NK-92 treated with Interleukin-12 subunit alpha and Interleukin-12 subunit beta, amount 100 ng/mL, for 24 hours (cell line): ENCODE measurements at regions not wholly inside any gene's neighbourhood (a gene's known extent, or its start where the extent isn't known, plus 50 kb on each side); places are given as distances from the start of the nearest gene placed in this dataset.

Source experiments
- DNase-seq: peaks from one replicate; lab custom pipeline; 2025; lab: John Stamatoyannopoulos, UW

GRCh38 chr10:128281861-128282260 is 155.6 kb upstream of the MKI67 start:
- no peak for DNase-seq

GRCh38 chr10:128286141-128286761 is 160.0 kb upstream of the MKI67 start:
- no peak for DNase-seq

DNA sequence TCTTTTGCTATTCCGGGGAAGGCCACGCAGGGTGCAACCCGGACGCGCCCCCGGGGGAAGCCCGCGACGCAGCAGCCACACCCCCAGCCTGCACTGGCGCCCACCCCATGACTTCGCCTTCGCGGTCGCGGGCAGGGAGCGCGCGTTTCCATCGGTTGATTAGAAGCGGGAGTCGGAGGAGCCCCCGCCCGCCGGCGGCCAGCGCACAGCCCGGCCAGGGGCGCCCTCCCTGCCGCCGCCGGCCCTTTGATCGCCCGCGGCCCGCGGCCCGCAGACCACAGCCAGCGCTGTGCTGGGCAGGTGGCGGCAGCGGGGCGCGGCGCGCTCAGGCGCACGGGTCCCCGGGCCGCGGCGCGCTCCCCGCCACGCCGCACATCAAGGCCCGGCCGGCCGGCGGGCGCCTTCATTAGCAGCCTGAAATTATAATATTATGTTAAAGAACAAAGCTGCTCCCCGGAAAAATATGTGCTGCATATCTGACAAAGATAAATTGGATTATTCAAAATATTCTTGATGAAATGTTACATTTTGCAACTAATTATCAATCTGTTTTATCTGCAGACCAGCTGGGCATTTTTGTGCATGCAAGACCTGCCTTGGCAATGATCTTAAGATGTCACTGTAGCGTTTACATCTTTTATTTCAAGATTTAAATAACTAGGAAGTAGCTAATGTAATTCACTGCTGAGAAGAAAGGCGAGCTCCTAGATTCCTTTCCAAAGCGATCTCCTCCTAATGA is 160.7 kb upstream of the MKI67 start:
- no peak for DNase-seq

- DNase-seq = no peak
These were observed 161.7 kb upstream of the MKI67 start for GRCh38 chr10:128287921-128288320.

DNA sequence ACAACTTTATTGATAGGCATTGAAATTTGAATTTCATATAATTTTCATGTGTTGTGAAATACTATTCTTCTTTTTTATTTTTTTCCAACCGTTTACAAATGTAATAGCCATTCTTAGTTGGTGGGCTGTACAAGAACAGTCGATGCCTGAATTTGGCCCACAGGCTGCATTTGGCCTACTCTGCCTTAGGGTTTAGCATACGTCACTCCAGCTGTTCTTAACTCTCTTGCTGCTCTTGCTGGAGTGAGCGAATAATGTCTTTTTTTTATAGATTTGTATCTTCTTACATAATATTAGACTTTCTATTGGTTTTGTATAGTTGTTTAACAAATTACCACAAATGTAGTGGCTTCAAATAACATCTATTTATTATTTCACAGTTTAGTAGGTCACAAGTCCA is 163.4 kb upstream of the MKI67 start:
- no peak for DNase-seq

GRCh38 chr10:128295003-128295402 is 168.8 kb upstream of the MKI67 start:
- DNase-seq = no peak

DNA sequence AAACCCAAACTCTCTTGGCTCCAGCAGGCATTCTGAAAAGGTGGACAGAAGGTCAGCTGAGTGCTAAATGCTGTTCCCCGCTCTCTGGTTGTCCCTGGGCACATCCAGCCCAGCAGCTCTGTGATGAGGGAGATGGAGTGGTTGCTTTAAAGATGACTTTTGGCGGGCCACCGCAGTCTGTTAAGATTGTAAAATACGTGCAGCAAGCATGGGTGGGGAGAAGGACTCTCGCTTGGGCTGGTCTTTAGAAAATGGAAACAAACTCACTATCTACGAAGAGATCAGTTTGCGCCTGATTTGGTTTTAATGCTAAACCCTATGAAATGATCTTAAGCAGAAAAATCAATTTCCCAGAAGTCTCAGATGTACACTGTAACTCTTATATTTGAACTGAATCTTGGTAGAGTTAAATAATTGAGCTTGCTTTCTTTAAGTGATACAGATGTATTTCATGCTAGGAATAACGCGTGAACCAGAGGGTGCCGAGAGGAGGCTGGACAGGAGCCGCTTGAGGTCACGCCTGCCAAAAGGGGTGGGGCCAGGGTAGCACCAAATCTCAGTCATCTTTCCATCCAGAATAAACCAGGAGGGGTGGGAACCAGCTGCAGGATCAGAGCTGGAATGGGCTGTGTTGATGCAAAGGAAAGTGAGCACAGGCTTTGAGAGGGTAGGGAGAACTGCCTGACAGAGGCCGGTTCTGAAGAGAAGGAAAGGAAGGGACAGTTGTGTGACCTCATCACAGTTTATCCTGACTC is 170.2 kb upstream of the MKI67 start:
- no peak for DNase-seq

- no peak for DNase-seq
These were observed 171.6 kb upstream of the MKI67 start for GRCh38 chr10:128297709-128298378.

- DNase-seq = no peak
These were observed 172.4 kb upstream of the MKI67 start for GRCh38 chr10:128298587-128298986.

DNA sequence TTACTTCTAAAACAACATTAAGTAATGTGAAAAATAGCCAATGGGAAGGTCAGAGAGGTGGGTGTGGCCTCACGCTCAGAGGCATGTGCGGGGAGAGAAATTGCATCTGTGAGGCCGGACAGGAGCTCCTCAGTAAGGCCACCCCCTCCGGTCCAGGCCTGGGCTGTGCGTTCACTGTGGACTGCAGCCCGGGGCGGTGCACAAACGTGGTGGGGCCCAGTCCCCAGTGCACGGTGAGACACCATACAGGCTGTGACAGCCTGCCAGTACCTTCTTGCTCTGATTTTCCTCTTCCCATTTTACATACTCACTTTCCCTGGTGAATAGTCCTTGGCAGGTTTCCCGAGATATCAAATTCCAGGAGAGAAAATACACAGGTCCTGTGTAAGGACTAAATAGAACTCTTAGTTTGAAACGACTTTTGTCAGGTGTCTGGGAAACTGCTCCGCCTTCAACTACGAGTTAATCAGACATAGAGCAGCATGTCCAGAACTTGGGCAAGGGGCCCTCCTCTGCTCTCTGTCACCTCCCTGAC is 174.1 kb upstream of the MKI67 start:
- DNase-seq = no peak

- DNase-seq = no peak
These were observed 174.8 kb upstream of the MKI67 start for GRCh38 chr10:128301051-128301450.

DNA sequence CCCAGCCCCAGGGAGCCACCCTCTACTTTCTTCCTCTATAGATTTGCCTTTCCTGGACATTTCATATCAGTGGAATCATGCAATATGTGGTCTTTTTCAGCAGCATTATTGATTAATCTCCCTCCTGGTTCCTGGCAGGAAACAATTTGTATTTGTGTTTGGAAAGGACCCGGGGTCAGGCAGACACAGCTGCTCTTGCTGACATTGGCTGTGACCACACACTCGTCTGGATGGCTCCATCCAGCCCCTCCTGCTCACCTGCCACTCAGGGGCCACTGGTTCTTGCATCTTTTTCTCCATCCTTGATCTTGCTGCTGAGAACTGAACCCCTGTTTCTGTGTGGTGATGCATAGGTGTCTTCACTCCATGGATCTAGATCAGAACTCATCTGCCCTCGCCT is 176.6 kb upstream of the MKI67 start:
- DNase-seq = no peak

- no peak for DNase-seq
These were observed 178.0 kb upstream of the MKI67 start for GRCh38 chr10:128304271-128304670.

GRCh38 chr10:128305601-128306345 is 179.6 kb upstream of the MKI67 start:
- DNase-seq = no peak

DNA sequence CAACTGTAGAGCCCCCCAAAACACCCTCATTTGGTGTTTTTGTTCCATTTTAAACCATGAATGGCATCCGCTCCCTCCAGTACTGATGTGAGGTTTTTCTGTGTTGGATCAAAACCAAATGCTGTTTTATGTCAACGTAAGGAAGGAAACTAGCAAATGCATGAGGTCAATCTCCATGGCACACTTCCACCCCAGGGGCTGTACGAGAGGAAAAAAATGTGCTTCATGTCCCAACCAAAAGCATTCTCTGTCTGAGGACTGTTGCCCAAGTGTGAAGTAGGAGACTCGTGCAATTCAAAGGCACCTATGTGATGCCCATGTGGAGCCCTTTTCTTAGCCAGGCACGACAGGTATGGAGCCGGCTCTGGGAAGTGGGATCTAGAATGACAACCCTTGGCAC is 180.3 kb upstream of the MKI67 start:
- DNase-seq = no peak

DNA sequence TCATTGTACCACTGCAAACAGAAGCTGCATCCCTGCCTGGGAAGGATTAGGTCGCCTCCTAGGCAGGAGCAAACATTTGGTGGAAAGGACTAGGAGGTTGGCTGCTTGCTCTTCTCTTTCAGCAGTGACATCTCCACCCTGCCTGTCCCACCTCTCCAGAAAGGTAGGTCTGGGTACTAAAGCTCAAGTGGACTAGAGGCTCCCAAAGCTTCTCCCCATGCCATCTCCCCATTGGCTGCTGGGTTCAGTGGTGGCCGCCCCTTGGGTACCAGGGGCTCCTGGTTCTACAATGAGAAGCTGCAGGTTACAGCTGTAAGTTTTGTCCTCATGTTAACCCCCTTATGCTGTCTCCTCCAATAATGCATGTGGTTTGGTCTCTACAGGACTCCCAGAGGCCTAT is 180.7 kb upstream of the MKI67 start:
- no peak for DNase-seq

DNA sequence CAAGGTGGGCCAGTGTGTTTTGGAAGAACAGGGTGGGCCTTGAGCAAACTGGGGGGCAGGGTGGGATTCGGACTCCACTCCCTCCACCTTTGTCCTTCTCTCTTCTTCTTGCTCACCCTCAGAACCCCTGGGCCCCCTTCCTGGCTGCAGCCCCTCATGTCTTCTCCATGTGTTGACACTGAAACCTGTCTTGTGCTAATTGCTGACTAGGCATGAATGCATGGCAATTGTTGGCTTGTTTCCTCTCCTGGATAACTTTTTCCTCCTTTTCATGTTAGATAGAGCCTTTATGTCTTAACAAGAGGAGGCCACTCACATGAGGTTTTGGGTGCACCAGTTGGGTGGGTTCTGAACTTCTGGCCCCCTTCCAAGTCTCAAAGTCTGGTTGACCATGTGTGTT is 181.6 kb upstream of the MKI67 start:
- DNase-seq = no peak

DNA sequence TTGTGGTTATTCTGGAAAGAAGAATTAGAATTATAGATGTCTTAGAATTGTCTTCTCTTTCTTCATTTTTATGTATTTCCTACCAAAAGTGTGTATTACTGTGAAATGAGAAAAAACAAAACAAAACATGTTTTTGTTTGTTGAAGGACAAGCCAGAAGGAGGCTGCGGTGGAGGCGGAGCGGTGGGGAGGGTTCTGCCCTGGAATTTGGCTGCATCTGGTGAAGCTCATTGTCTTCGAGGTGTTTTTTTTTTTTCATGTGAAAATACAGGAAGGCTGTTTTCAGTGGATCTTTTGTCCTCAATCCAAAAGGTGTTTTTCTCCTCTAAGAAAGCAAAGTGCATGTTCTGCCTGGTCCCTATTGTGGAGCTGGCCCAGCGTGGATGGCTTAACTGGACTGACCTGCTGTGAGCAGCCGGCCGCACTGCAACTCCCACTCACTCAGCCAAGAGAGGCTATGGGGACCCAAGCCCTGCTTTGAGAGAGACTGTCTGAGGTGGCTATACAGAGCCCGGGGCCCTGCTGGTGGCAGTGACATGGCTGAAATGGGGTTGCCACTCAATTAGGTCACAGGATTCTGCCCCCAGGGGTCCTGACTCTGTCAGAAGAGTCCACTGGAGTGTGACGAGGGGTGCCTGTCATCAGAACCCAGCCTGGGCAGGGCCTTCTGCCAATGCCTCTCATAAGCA is 184.9 kb upstream of the MKI67 start:
- DNase-seq = no peak

DNA sequence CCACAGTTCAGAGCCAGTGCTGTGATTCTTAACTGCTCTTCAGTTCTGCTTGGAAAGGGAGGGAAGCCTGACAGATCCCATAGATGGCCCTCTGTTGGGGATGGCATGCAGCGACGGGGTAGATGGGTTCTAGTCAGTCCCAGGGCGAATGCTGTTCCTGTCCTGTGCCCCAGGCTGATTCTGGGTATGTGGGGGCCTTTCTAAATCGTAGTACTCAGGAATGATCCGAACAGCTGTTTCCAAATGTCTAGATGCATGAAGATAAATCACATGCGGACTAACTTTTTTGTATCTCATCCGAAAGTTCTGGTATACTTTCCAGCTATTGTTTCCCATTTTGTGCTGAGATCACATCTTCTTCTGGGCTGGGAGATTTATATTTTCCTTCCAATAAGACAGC is 186.0 kb upstream of the MKI67 start:
- no peak for DNase-seq

GRCh38 chr10:128314686-128315085 is 188.5 kb upstream of the MKI67 start:
- DNase-seq = no peak

DNA sequence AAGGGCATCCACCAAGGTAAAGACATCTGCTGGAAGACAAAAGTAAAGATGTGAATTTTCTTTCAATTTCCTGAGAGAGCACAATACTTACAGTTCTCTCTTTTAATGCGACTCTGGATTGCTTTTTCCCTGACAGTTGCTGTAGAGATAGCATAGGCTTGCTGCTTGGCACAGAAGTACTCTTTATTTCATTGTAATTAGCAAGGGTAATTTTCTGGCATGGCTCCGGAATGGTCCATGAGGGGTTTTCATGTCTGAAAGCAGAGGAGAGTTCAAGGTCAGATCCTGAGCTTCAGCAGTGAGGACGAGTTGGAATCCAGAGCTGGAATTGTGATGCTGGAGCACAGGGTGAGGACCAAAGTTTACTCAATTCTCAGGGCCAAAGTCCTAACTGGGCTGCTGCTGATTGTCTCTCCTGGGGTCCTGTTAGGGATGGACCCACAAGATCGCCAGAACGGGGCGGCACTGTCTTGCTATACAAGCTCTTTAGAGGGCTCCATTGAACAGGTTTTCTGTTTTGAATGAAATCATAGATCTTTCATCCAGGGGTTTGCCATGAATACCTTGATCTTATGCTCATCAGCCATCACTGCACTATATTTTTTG is 190.0 kb upstream of the MKI67 start:
- no peak for DNase-seq
